ENCODE measurements at regions not wholly inside any gene's neighbourhood (a gene's known extent, or its start where the extent isn't known, plus 50 kb on each side); places are given as distances from the start of the nearest gene placed in this dataset.
A peak's percentile ranks its signal among the peaks of the same experiment; 100 is the strongest.

DNA sequence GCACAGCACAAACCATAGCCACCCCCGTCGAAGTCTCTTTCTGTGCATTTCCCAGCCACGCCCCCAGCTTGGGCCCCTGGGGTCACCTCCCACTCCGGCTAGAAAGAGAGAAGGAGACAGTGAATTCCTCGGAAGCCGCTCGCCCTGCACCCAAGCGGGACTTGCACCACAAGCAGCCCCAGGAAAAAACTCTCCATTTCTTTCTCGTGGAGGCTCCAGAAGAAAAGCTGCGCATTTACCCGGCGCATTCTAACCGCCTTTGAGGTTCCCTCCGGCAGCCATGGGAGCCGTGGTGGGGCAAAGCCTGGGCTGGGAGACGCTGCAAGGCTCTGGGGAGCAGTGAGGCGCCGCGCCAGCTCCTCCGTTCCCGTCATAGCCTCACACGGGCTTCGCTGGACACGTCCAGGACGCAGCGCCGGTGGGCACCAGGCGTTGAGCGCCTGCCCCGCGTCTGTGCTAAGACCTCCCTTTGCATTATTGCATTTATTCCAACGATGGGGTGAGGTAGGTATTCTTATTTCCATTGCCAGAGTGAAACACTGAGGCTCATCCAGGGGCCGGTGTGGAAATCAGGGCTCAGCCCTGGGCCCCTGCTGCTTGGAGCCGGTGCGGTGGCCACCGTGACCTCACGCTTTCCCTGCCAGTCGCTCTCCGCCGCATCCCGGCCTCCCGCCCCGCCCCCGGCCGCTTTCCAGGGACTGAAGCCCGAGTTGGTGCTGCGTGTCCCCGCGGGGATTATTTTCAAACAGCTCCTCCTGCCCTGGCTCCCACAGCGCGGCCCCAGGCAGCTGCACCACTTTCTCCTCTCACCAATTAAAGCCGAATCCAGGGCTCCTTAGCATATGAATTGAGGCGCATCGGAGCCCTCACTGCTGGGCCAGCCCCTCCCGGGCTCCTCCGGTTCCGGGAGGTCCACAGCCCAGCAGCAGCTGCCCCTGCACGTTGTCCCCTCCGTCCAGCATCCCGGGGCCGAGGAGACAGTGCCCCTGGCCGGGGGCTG is 148.3 kb upstream of the AFDN start (continued):
- TF ChIP-seq, protein P1, sequence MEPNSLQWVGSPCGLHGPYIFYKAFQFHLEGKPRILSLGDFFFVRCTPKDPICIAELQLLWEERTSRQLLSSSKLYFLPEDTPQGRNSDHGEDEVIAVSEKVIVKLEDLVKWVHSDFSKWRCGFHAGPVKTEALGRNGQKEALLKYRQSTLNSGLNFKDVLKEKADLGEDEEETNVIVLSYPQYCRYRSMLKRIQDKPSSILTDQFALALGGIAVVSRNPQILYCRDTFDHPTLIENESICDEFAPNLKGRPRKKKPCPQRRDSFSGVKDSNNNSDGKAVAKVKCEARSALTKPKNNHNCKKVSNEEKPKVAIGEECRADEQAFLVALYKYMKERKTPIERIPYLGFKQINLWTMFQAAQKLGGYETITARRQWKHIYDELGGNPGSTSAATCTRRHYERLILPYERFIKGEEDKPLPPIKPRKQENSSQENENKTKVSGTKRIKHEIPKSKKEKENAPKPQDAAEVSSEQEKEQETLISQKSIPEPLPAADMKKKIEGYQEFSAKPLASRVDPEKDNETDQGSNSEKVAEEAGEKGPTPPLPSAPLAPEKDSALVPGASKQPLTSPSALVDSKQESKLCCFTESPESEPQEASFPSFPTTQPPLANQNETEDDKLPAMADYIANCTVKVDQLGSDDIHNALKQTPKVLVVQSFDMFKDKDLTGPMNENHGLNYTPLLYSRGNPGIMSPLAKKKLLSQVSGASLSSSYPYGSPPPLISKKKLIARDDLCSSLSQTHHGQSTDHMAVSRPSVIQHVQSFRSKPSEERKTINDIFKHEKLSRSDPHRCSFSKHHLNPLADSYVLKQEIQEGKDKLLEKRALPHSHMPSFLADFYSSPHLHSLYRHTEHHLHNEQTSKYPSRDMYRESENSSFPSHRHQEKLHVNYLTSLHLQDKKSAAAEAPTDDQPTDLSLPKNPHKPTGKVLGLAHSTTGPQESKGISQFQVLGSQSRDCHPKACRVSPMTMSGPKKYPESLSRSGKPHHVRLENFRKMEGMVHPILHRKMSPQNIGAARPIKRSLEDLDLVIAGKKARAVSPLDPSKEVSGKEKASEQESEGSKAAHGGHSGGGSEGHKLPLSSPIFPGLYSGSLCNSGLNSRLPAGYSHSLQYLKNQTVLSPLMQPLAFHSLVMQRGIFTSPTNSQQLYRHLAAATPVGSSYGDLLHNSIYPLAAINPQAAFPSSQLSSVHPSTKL (CRISPR knock-in tag; IDR thresholded peaks at IDR 0.05) = no peak; the same call in none of the 2 replicates
- no peak for TF ChIP-seq ZNF337 (CRISPR knock-in tag; IDR thresholded peaks at IDR 0.05; ENCODE audit: borderline replicate concordance, low read depth)
- no peak for TF ChIP-seq SRY (CRISPR knock-in tag; IDR thresholded peaks at IDR 0.05)
- TF ChIP-seq NFIB (CRISPR knock-in tag; IDR thresholded peaks at IDR 0.05; ENCODE audit: borderline replicate concordance) = no peak
- TF ChIP-seq TBX3 (IDR thresholded peaks at IDR 0.05; ENCODE audit: borderline replicate concordance) = no peak
- peak; percentile 38; the same call in 1 of the 2 replicates for TF ChIP-seq UBTF (CRISPR knock-in tag; IDR thresholded peaks at IDR 0.05)
- TF ChIP-seq, protein P2, sequence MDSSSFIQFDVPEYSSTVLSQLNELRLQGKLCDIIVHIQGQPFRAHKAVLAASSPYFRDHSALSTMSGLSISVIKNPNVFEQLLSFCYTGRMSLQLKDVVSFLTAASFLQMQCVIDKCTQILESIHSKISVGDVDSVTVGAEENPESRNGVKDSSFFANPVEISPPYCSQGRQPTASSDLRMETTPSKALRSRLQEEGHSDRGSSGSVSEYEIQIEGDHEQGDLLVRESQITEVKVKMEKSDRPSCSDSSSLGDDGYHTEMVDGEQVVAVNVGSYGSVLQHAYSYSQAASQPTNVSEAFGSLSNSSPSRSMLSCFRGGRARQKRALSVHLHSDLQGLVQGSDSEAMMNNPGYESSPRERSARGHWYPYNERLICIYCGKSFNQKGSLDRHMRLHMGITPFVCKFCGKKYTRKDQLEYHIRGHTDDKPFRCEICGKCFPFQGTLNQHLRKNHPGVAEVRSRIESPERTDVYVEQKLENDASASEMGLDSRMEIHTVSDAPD (CRISPR knock-in tag; IDR thresholded peaks at IDR 0.05) = no peak
- TF ChIP-seq, protein P3, sequence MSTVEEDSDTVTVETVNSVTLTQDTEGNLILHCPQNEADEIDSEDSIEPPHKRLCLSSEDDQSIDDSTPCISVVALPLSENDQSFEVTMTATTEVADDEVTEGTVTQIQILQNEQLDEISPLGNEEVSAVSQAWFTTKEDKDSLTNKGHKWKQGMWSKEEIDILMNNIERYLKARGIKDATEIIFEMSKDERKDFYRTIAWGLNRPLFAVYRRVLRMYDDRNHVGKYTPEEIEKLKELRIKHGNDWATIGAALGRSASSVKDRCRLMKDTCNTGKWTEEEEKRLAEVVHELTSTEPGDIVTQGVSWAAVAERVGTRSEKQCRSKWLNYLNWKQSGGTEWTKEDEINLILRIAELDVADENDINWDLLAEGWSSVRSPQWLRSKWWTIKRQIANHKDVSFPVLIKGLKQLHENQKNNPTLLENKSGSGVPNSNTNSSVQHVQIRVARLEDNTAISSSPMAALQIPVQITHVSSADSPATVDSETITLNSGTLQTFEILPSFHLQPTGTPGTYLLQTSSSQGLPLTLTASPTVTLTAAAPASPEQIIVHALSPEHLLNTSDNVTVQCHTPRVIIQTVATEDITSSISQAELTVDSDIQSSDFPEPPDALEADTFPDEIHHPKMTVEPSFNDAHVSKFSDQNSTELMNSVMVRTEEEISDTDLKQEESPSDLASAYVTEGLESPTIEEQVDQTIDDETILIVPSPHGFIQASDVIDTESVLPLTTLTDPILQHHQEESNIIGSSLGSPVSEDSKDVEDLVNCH (CRISPR knock-in tag; IDR thresholded peaks at IDR 0.05) = no peak
- TF ChIP-seq ZNF17 (CRISPR knock-in tag; IDR thresholded peaks at IDR 0.05) = no peak
- no peak for TF ChIP-seq TP53 (CRISPR knock-in tag; conservative IDR thresholded peaks at IDR 0.05)
- TF ChIP-seq, protein P4, sequence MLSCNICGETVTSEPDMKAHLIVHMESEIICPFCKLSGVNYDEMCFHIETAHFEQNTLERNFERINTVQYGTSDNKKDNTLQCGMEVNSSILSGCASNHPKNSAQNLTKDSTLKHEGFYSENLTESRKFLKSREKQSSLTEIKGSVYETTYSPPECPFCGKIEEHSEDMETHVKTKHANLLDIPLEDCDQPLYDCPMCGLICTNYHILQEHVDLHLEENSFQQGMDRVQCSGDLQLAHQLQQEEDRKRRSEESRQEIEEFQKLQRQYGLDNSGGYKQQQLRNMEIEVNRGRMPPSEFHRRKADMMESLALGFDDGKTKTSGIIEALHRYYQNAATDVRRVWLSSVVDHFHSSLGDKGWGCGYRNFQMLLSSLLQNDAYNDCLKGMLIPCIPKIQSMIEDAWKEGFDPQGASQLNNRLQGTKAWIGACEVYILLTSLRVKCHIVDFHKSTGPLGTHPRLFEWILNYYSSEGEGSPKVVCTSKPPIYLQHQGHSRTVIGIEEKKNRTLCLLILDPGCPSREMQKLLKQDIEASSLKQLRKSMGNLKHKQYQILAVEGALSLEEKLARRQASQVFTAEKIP (CRISPR knock-in tag; IDR thresholded peaks at IDR 0.05; ENCODE audit: borderline replicate concordance) = no peak
- TF ChIP-seq ZFP82 (CRISPR knock-in tag; IDR thresholded peaks at IDR 0.05; ENCODE audit: borderline replicate concordance) = no peak
- TF ChIP-seq FOXA1 (IDR thresholded peaks at IDR 0.05) = no peak
- TF ChIP-seq FOXA1 (CRISPR knock-in tag; IDR thresholded peaks at IDR 0.05) = no peak
